Fibroblast of peridontal ligament (primary cell): ENCODE measurements at regions not wholly inside any gene's neighbourhood (a gene's known extent, or its start where the extent isn't known, plus 50 kb on each side); places are given as distances from the start of the nearest gene placed in this dataset.

Experiments used
- DNase-seq: peaks from one replicate; pipeline ENCODE4 v3.0.0-alpha.2; 2010; ENCODE audit errors: extremely low read depth

- DNase-seq: no peak
These were observed 54.5 kb upstream of the CHRNA7 start for GRCh38 chr15:31975830-31976229.

- no peak for DNase-seq
These were observed 53.2 kb upstream of the CHRNA7 start for GRCh38 chr15:31977138-31977537.

GRCh38 chr15:31977812-31978661 lies 52.3 kb upstream of the CHRNA7 start:
- DNase-seq: peak; percentile 12
